Caco-2 (cell line): ENCODE measurements at regions not wholly inside any gene's neighbourhood (a gene's known extent, or its start where the extent isn't known, plus 50 kb on each side); places are given as distances from the start of the nearest gene placed in this dataset.
"Not testable (repeated sequence)": the region's sequence is repeated elsewhere in the genome, so short reads cannot be mapped to it uniquely, and the experiment has no call there.

ENCODE experiments used
- BruUV-seq: library from RNA; stranded (reverse); fragments of 400-500 nt; replicated peaks from 2 replicates; lab custom pipeline; 2021; lab: Mats Ljungman, UMichigan
- CTCF ChIA-PET: fragments of 300-600 bp; sonication (Branson Sonifier 250); formaldehyde crosslinking; loops from one replicate; lab custom pipeline; 2022; ENCODE audit warnings: antibody characterized with exemption; lab: Charles Lee
- POLR2A ChIA-PET: fragments of 300-600 bp; sonication (Branson Sonifier 250); formaldehyde crosslinking; loops from one replicate; lab custom pipeline; 2022; ENCODE audit warnings: antibody characterized with exemption; lab: Charles Lee
- DNase-seq, 2 experiments: peaks; one replicate each; pipeline versions ENCODE4 v3.0.0 to v3.0.0-alpha.2; 2020 to 2022
- H3K27me3 ChIP-seq: replicated peaks from 2 replicates; pipeline ENCODE4 v1.6.0; 2011; ENCODE audit warnings: low read length; ENCODE audit not compliant: control insufficient read depth, insufficient read depth
- H3K36me3 ChIP-seq: 2 replicates; pipeline ENCODE4 v1.5.1; 2011; ENCODE audit warnings: low read length; ENCODE audit not compliant: control insufficient read depth, insufficient read depth
- H3K4me1 ChIP-seq: fragments of 250-450 bp; sonication (Bioruptor Pico); 2 replicates; pipeline ENCODE4 v1.5.1; 2020; ENCODE audit warnings: mild to moderate bottlenecking
- H3K4me3 ChIP-seq: 2 replicates; pipeline ENCODE4 v1.5.1; 2011; ENCODE audit warnings: low read depth, mild to moderate bottlenecking, control low read depth, low read length
- H3K9me3 ChIP-seq: fragments of 250-450 bp; sonication (Bioruptor Pico); 2 replicates; pipeline ENCODE4 v1.5.1; 2020; ENCODE audit warnings: mild to moderate bottlenecking, moderate library complexity
- H3K27ac Mint-ChIP-seq: one replicate; pipeline ENCODE4 v1.8.0; 2022; ENCODE audit warnings: mixed read lengths; ENCODE audit not compliant: unreplicated experiment
- H3K27me3 Mint-ChIP-seq: one replicate; pipeline ENCODE4 v1.8.0; 2022; ENCODE audit warnings: mixed read lengths; ENCODE audit not compliant: insufficient read depth, unreplicated experiment
- H3K36me3 Mint-ChIP-seq: one replicate; pipeline ENCODE4 v1.8.0; 2022; ENCODE audit warnings: mild to moderate bottlenecking, mixed read lengths; ENCODE audit not compliant: insufficient read depth, unreplicated experiment
- H3K4me1 Mint-ChIP-seq: one replicate; pipeline ENCODE4 v1.8.0; 2022; ENCODE audit warnings: low read depth, mixed read lengths; ENCODE audit not compliant: unreplicated experiment
- H3K4me3 Mint-ChIP-seq: one replicate; pipeline ENCODE4 v1.8.0; 2022; ENCODE audit warnings: mild to moderate bottlenecking, moderate library complexity, mixed read lengths; ENCODE audit not compliant: unreplicated experiment
- H3K9me3 Mint-ChIP-seq: one replicate; pipeline ENCODE4 v1.8.0; 2022; ENCODE audit warnings: mixed read lengths; ENCODE audit not compliant: unreplicated experiment
- CTCF ChIP-seq, 2 experiments: fragments of 200-600 bp in 1 of 2; IDR thresholded peaks; 1 replicate in 1 of 2; 2 replicates in 1 of 2; pipeline versions ENCODE4 v1.5.1 to v1.8.0; 2011 to 2022; ENCODE audit warnings: antibody characterized with exemption in 1 of 2, control low read depth in 1 of 2, inconsistent platforms in 1 of 2, low read depth in 1 of 2, low read length in 1 of 2, mild to moderate bottlenecking in 1 of 2, moderate library complexity in 1 of 2; ENCODE audit not compliant: insufficient read depth in 1 of 2, severe bottlenecking in 1 of 2, unreplicated experiment in 1 of 2
- intact Hi-C: fragments of 100-400 bp; cut with micrococcal nuclease; formaldehyde crosslinking; loops from one replicate; pipeline ENCODE4 v1.10.0; 2022; ENCODE audit not compliant: unreplicated experiment

- no peaks in the 10 kb centered on the region for H3K36me3 Mint-ChIP-seq
- no peak overlapping the region for H3K4me3 Mint-ChIP-seq
- Histone ChIP-seq H3K4me1 (no peaks in the 10 kb centered on the region), H3K36me3 (no peaks in the 10 kb centered on the region), H3K4me3 (no peak overlapping the region), H3K27me3 (no peaks in the 10 kb centered on the region), H3K9me3 (no peaks in the 10 kb centered on the region)
- no TSS peak for BruUV-seq
- no peak overlapping the region for H3K27ac Mint-ChIP-seq
- POLR2A ChIA-PET = no interaction called here
- CTCF ChIA-PET = no interaction called here
- peaks cover 2% of the 10 kb centered on the region for H3K27me3 Mint-ChIP-seq
- peaks cover 5% of the 10 kb centered on the region for H3K9me3 Mint-ChIP-seq
- no peak for TF ChIP-seq CTCF (IDR thresholded peaks at IDR 0.05; ENCODE audit: insufficient read depth in 1 of 2, low read depth in 1 of 2, low read length in 1 of 2, severe bottlenecking in 1 of 2, unreplicated experiment in 1 of 2)
- intact Hi-C loops = no loop called here
- no peaks in the 10 kb centered on the region for H3K4me1 Mint-ChIP-seq
- DNase-seq = no peak
Measured at GRCh38 chr18:75696391-75696790, 268.9 kb upstream of the SMIM21 start.

GRCh38 chr18:75694292-75694691 lies 266.8 kb upstream of the SMIM21 start:
- no peak overlapping the region for H3K4me3 ChIP-seq
- CTCF ChIA-PET = no interaction called here
- no peak for TF ChIP-seq CTCF (IDR thresholded peaks at IDR 0.05; ENCODE audit: insufficient read depth in 1 of 2, low read depth in 1 of 2, low read length in 1 of 2, severe bottlenecking in 1 of 2, unreplicated experiment in 1 of 2)
- Mint-ChIP-seq H3K27ac (no peak overlapping the region), H3K4me3 (no peak overlapping the region), H3K36me3 (no peaks in the 10 kb centered on the region), H3K4me1 (no peaks in the 10 kb centered on the region), H3K9me3 (no peaks in the 10 kb centered on the region), H3K27me3 (peaks cover 2% of the 10 kb centered on the region)
- DNase-seq = no peak
- no peaks in the 10 kb centered on the region for H3K4me1 ChIP-seq
- POLR2A ChIA-PET = no interaction called here
- H3K36me3 ChIP-seq = no peaks in the 10 kb centered on the region
- H3K27me3 ChIP-seq = no peaks in the 10 kb centered on the region
- intact Hi-C loops = no loop called here
- H3K9me3 ChIP-seq = no peaks in the 10 kb centered on the region
- BruUV-seq = no TSS peak

- Histone ChIP-seq H3K4me3 (no peak overlapping the region), H3K4me1 (no peaks in the 10 kb centered on the region), H3K36me3 (no peaks in the 10 kb centered on the region), H3K9me3 (no peaks in the 10 kb centered on the region), H3K27me3 (no peaks in the 10 kb centered on the region)
- DNase-seq = no peak
- intact Hi-C loops = no loop called here
- H3K27ac Mint-ChIP-seq = no peak overlapping the region
- H3K4me1 Mint-ChIP-seq = no peaks in the 10 kb centered on the region
- POLR2A ChIA-PET = no interaction called here
- no peak overlapping the region for H3K4me3 Mint-ChIP-seq
- no peak for TF ChIP-seq CTCF (IDR thresholded peaks at IDR 0.05; ENCODE audit: insufficient read depth in 1 of 2, low read depth in 1 of 2, low read length in 1 of 2, severe bottlenecking in 1 of 2, unreplicated experiment in 1 of 2)
- no peaks in the 10 kb centered on the region for H3K9me3 Mint-ChIP-seq
- CTCF ChIA-PET = no interaction called here
- peaks cover 2% of the 10 kb centered on the region for H3K27me3 Mint-ChIP-seq
- BruUV-seq = no TSS peak
- no peaks in the 10 kb centered on the region for H3K36me3 Mint-ChIP-seq
Measured at GRCh38 chr18:75691483-75691882, 264.0 kb upstream of the SMIM21 start.

GRCh38 chr18:75690283-75690682 lies 262.8 kb upstream of the SMIM21 start:
- BruUV-seq, H3K4me3 Mint-ChIP-seq, CTCF ChIA-PET, H3K27me3 ChIP-seq, POLR2A ChIA-PET, DNase-seq, H3K4me1 Mint-ChIP-seq, H3K4me1 ChIP-seq, H3K9me3 Mint-ChIP-seq, H3K27ac Mint-ChIP-seq, intact Hi-C loops, H3K27me3 Mint-ChIP-seq, H3K9me3 ChIP-seq, H3K4me3 ChIP-seq, H3K36me3 Mint-ChIP-seq, H3K36me3 ChIP-seq: not testable (repeated sequence)
